CD14-positive monocyte (primary cell): ENCODE measurements at regions not wholly inside any gene's neighbourhood (a gene's known extent, or its start where the extent isn't known, plus 50 kb on each side); places are given as distances from the start of the nearest gene placed in this dataset.

Experiments
- DNase-seq, 3 donors: peaks; one replicate each; pipeline ENCODE4 v3.0.0-alpha.2; 2011 to 2022
- H2AFZ ChIP-seq: 2 replicates; pipeline ENCODE4 v1.6.0; 2012; ENCODE audit warnings: mild to moderate bottlenecking, low read depth, low read length, inconsistent platforms; ENCODE audit not compliant: insufficient read depth, poor library complexity, severe bottlenecking
- H3K27ac ChIP-seq, 2 donors: 1 replicate in 1 of 2; 2 replicates in 1 of 2; pipeline ENCODE4 v1.5.1; 2012 to 2013; ENCODE audit warnings: low read length in 2 of 2, control low read depth in 1 of 2, inconsistent platforms in 1 of 2, low read depth in 1 of 2, mild to moderate bottlenecking in 1 of 2
- H3K27me3 ChIP-seq, 2 donors: one replicate each; pipeline versions ENCODE4 v1.6.0 to v1.6.1; 2011 to 2013; ENCODE audit warnings: low read length in 2 of 2; ENCODE audit not compliant: control insufficient read depth in 2 of 2, insufficient read depth in 2 of 2
- H3K36me3 ChIP-seq, 2 donors: replicated peaks in 1 of 2; 1 replicate in 1 of 2; 2 replicates in 1 of 2; pipeline versions ENCODE4 v1.5.1 to v1.6.1; 2012 to 2013; ENCODE audit warnings: low read length in 2 of 2, control low read depth in 1 of 2, inconsistent platforms in 1 of 2, mild to moderate bottlenecking in 1 of 2; ENCODE audit not compliant: insufficient read depth in 2 of 2, control insufficient read depth in 1 of 2
- H3K4me1 ChIP-seq, 2 donors: 1 replicate in 1 of 2; 2 replicates in 1 of 2; pipeline versions ENCODE4 v1.5.1 to v1.6.1; 2012 to 2013; ENCODE audit warnings: low read length in 2 of 2, control low read depth in 1 of 2, inconsistent platforms in 1 of 2, mild to moderate bottlenecking in 1 of 2, moderate library complexity in 1 of 2; ENCODE audit not compliant: insufficient read depth in 2 of 2, control insufficient read depth in 1 of 2
- H3K4me2 ChIP-seq: replicated peaks from 2 replicates; pipeline ENCODE3; 2012; ENCODE audit warnings: low read length, moderate library complexity, mild to moderate bottlenecking; ENCODE audit not compliant: poor library complexity, severe bottlenecking; ENCODE audit errors: extremely low read depth
- H3K4me3 ChIP-seq, 3 experiments: fragments of 200-600 bp in 1 of 3; sonication (generic) in 1 of 3; replicated peaks in 1 of 3; 1 replicate in 2 of 3; 2 replicates in 1 of 3; pipeline ENCODE4 v1.5.1; 2011 to 2013; ENCODE audit warnings: low read length in 3 of 3, mild to moderate bottlenecking in 3 of 3, control low read depth in 2 of 3, low read depth in 2 of 3, inconsistent platforms in 1 of 3, moderate library complexity in 1 of 3
- H3K79me2 ChIP-seq: 2 replicates; pipeline ENCODE4 v1.6.0; 2012; ENCODE audit warnings: mild to moderate bottlenecking, control low read depth, inconsistent platforms, low read length, moderate library complexity; ENCODE audit not compliant: insufficient read depth
- H3K9ac ChIP-seq: 2 replicates; pipeline ENCODE4 v1.6.0; 2017; ENCODE audit warnings: low read length, mild to moderate bottlenecking; ENCODE audit not compliant: insufficient read depth, poor library complexity, severe bottlenecking
- H3K9me3 ChIP-seq, 2 donors: replicated peaks in 1 of 2; 1 replicate in 1 of 2; 2 replicates in 1 of 2; pipeline versions ENCODE4 v1.5.1 to v1.6.1; 2012 to 2013; ENCODE audit warnings: low read length in 2 of 2, control low read depth in 1 of 2; ENCODE audit not compliant: control insufficient read depth in 1 of 2, insufficient read depth in 1 of 2
- H4K20me1 ChIP-seq: 2 replicates; pipeline ENCODE4 v1.6.0; 2012; ENCODE audit warnings: mild to moderate bottlenecking, low read length, control low read depth, moderate library complexity; ENCODE audit not compliant: insufficient read depth
- H3K27ac Mint-ChIP-seq, 7 donors: one replicate each; pipeline ENCODE4 v1.8.0; 2020; ENCODE audit warnings: mild to moderate bottlenecking in 7 of 7, mixed read lengths in 7 of 7, moderate library complexity in 6 of 7, inconsistent platforms in 2 of 7
- H3K27me3 Mint-ChIP-seq, 3 donors: one replicate each; pipeline ENCODE4 v1.8.0; 2021 to 2022; ENCODE audit warnings: low read depth in 3 of 3, mild to moderate bottlenecking in 3 of 3, mixed read lengths in 3 of 3, moderate library complexity in 3 of 3, inconsistent platforms in 1 of 3
- H3K36me3 Mint-ChIP-seq, 2 donors: one replicate each; pipeline ENCODE4 v1.8.0; 2020; ENCODE audit warnings: mixed read lengths in 2 of 2, inconsistent platforms in 1 of 2, mild to moderate bottlenecking in 1 of 2
- H3K4me1 Mint-ChIP-seq: one replicate; pipeline ENCODE4 v1.8.0; 2020; ENCODE audit warnings: mild to moderate bottlenecking, mixed read lengths
- H3K4me3 Mint-ChIP-seq, 2 donors: one replicate each; pipeline ENCODE4 v1.8.0; 2020; ENCODE audit warnings: mild to moderate bottlenecking in 2 of 2, mixed read lengths in 2 of 2, moderate library complexity in 1 of 2
- H3K9me3 Mint-ChIP-seq, 7 donors: one replicate each; pipeline ENCODE4 v1.8.0; 2020 to 2022; ENCODE audit warnings: mixed read lengths in 7 of 7, mild to moderate bottlenecking in 6 of 7, moderate library complexity in 6 of 7, inconsistent platforms in 2 of 7
- WGBS: methylation state at CpG from one replicate; pipeline ENCODE4 v1.1.5; 2013; ENCODE audit warnings: missing lambda C conversion rate; ENCODE audit not compliant: insufficient coverage; 5-methylcytosine and 5-hydroxymethylcytosine counted together
- intact Hi-C, 2 donors: fragments of 100-400 bp; cut with micrococcal nuclease; formaldehyde crosslinking; loops; one replicate each; pipeline versions ENCODE4 v1.15.0 to v1.15.1; 2023
- TF ChIP-seq, protein P1 (sequence below): fragments of 200-600 bp; IDR thresholded peaks from one replicate; pipeline ENCODE4 v1.8.0; 2022; ENCODE audit warnings: antibody characterized with exemption, mild to moderate bottlenecking

DNA sequence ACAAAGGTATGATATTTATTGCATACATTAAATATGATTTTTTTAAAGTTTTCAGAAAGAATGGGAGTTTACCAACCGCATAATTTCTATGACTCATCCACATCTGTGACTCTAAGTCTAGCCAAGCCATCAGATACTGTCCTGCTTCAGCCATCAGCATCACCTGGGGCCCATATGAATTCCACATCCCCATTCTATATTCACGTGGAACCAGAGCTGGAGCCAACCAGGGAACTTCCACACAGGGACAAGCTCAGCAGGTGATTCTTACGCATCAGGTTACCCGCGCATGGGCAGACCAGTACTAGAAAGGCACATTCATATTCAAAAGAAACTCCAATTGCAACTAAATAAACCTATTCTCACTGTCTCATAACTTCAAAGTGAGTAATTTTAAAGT lies 817.7 kb upstream of the IGFBP3 start:
- no peak overlapping the region for H2AFZ ChIP-seq
- Mint-ChIP-seq H3K9me3 (peaks cover 0 to 7% (median 3%) of the 10 kb centered on the region in 7 donors), H3K27ac (no peak overlapping the region), H3K36me3 (no peaks in the 10 kb centered on the region), H3K4me3 (no peak overlapping the region), H3K4me1 (no peaks in the 10 kb centered on the region), H3K27me3 (no peaks in the 10 kb centered on the region)
- no peak for DNase-seq
- H3K4me1 ChIP-seq: no peaks in the 10 kb centered on the region
- no peak overlapping the region for H3K4me3 ChIP-seq
- H3K27ac ChIP-seq: no peak overlapping the region
- no peaks in the 10 kb centered on the region for H4K20me1 ChIP-seq
- H3K9me3 ChIP-seq: peaks cover 3 to 5% of the 10 kb centered on the region in 2 donors
- H3K27me3 ChIP-seq: no peaks in the 10 kb centered on the region
- no peaks in the 10 kb centered on the region for H3K79me2 ChIP-seq
- intact Hi-C loops: no loop called here
- no peak overlapping the region for H3K4me2 ChIP-seq
- TF ChIP-seq, protein P1, sequence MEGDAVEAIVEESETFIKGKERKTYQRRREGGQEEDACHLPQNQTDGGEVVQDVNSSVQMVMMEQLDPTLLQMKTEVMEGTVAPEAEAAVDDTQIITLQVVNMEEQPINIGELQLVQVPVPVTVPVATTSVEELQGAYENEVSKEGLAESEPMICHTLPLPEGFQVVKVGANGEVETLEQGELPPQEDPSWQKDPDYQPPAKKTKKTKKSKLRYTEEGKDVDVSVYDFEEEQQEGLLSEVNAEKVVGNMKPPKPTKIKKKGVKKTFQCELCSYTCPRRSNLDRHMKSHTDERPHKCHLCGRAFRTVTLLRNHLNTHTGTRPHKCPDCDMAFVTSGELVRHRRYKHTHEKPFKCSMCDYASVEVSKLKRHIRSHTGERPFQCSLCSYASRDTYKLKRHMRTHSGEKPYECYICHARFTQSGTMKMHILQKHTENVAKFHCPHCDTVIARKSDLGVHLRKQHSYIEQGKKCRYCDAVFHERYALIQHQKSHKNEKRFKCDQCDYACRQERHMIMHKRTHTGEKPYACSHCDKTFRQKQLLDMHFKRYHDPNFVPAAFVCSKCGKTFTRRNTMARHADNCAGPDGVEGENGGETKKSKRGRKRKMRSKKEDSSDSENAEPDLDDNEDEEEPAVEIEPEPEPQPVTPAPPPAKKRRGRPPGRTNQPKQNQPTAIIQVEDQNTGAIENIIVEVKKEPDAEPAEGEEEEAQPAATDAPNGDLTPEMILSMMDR: no peak
- H3K9ac ChIP-seq: no peak overlapping the region
- 75% methylated on average over 1 of the region's 5 CpGs for WGBS
- H3K36me3 ChIP-seq: no peaks in the 10 kb centered on the region

DNA sequence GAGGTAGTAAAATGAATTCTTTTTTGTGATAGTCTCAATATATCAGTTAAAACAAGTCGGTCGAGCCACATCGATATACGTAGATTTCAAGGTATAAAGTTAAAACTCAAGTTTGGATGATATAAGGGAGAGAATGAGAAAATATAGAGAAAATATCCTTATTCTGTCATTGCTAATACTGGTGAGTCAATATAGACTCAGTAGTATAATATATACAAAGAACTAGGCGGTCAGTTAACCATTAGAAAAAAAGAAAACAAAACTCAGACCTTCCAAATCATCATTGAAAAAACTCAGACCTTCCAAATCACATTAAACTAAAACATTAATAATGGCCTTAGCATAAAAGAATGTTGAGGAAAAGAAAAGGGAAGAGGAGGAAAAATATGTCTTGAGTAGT lies 817.1 kb upstream of the IGFBP3 start:
- intact Hi-C loops: no loop called here
- Mint-ChIP-seq H3K9me3 (peaks cover 0 to 12% (median 3%) of the 10 kb centered on the region in 7 donors), H3K4me3 (no peak overlapping the region), H3K27me3 (no peaks in the 10 kb centered on the region), H3K4me1 (no peaks in the 10 kb centered on the region), H3K27ac (no peak overlapping the region), H3K36me3 (no peaks in the 10 kb centered on the region)
- DNase-seq: no peak
- Histone ChIP-seq H3K79me2 (no peaks in the 10 kb centered on the region), H3K27ac (no peak overlapping the region), H3K27me3 (no peaks in the 10 kb centered on the region), H3K4me2 (no peak overlapping the region), H3K9me3 (peaks cover 3 to 5% of the 10 kb centered on the region in 2 donors), H3K36me3 (no peaks in the 10 kb centered on the region), H2AFZ (no peak overlapping the region), H3K4me1 (no peaks in the 10 kb centered on the region), H3K9ac (no peak overlapping the region), H4K20me1 (no peaks in the 10 kb centered on the region), H3K4me3 (no peak overlapping the region)
- TF ChIP-seq, protein P1: no peak
- WGBS: no CpG with 5 or more reads among the region's 5 CpGs
